ENCODE measurements at regions not wholly inside any gene's neighbourhood (a gene's known extent, or its start where the extent isn't known, plus 50 kb on each side); places are given as distances from the start of the nearest gene placed in this dataset.

DNA sequence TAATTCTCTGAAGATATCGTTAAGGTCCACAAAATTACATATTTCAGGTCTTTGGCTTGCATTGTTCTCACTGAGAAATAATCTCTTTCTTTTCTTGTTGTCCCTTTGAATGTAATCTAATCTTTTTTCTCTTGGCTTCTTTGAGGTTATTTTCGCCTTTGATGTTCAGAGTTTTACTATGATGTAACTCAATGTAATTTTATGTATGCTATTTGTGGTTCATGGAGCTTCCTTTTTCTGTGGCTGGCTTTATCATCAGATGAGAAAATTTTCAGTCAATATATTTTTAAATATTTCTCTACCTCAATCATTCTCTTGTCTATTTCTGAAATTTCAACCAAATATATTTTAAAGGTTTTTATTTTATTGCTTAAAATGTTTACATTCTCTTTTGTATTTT, 672.2 kb downstream of the TRAM1L1 start:
- TF ChIP-seq CTCF (IDR thresholded peaks at IDR 0.05) = no peak
- TF ChIP-seq POLR2A (IDR thresholded peaks at IDR 0.05) = no peak
- no peak for TF ChIP-seq EP300 (IDR thresholded peaks at IDR 0.05)

All from tibial nerve (tissue), 4 donors.